ENCODE measurements at regions not wholly inside any gene's neighbourhood (a gene's known extent, or its start where the extent isn't known, plus 50 kb on each side); places are given as distances from the start of the nearest gene placed in this dataset.
"Not testable (repeated sequence)": the region's sequence is repeated elsewhere in the genome, so short reads cannot be mapped to it uniquely, and the experiment has no call there.

- DNase-seq (ENCODE audit: low read depth in 1 of 2, low spot score in 1 of 2): no peak
These were observed 149.3 kb downstream of the FBXO4 start for GRCh38 chr5:42074353-42074752.

- DNase-seq (ENCODE audit: low read depth in 1 of 2, low spot score in 1 of 2): no peak
These were observed 164.6 kb downstream of the FBXO4 start for GRCh38 chr5:42089705-42090104.

- no peak for DNase-seq (ENCODE audit: low read depth in 1 of 2, low spot score in 1 of 2)
These were observed 165.1 kb downstream of the FBXO4 start for GRCh38 chr5:42090162-42090561.

GRCh38 chr5:42099846-42100245, 174.8 kb downstream of the FBXO4 start:
- not testable (repeated sequence) for DNase-seq (ENCODE audit: low read depth in 1 of 2, low spot score in 1 of 2)

- DNase-seq (ENCODE audit: low read depth in 1 of 2, low spot score in 1 of 2): no peak
These were observed 183.4 kb downstream of the FBXO4 start for GRCh38 chr5:42108468-42108867.

- DNase-seq (ENCODE audit: low read depth in 1 of 2, low spot score in 1 of 2): no peak
These were observed 184.0 kb downstream of the FBXO4 start for GRCh38 chr5:42109006-42109572.

- not testable (repeated sequence) for DNase-seq (ENCODE audit: low read depth in 1 of 2, low spot score in 1 of 2)
These were observed 190.6 kb downstream of the FBXO4 start for GRCh38 chr5:42115721-42116120.

- DNase-seq (ENCODE audit: low read depth in 1 of 2, low spot score in 1 of 2): no peak
These were observed 195.0 kb downstream of the FBXO4 start for GRCh38 chr5:42120070-42120469.

GRCh38 chr5:42121401-42121800, 196.3 kb downstream of the FBXO4 start:
- no peak for DNase-seq (ENCODE audit: low read depth in 1 of 2, low spot score in 1 of 2)

- no peak for DNase-seq (ENCODE audit: low read depth in 1 of 2, low spot score in 1 of 2)
These were observed 206.0 kb downstream of the FBXO4 start for GRCh38 chr5:42131081-42131480.

GRCh38 chr5:42143361-42143760, 218.3 kb downstream of the FBXO4 start:
- no peak for DNase-seq (ENCODE audit: low read depth in 1 of 2, low spot score in 1 of 2)

- no peak for DNase-seq (ENCODE audit: low read depth in 1 of 2, low spot score in 1 of 2)
These were observed 223.7 kb downstream of the FBXO4 start for GRCh38 chr5:42148813-42149212.

- DNase-seq (ENCODE audit: low read depth in 1 of 2, low spot score in 1 of 2): no peak
These were observed 232.1 kb downstream of the FBXO4 start for GRCh38 chr5:42157215-42157614.

GRCh38 chr5:42163083-42163482, 238.0 kb downstream of the FBXO4 start:
- no peak for DNase-seq (ENCODE audit: low read depth in 1 of 2, low spot score in 1 of 2)

GRCh38 chr5:42168091-42168670, 243.1 kb downstream of the FBXO4 start:
- no peak for DNase-seq (ENCODE audit: low read depth in 1 of 2, low spot score in 1 of 2)

GRCh38 chr5:42176118-42176517, 247.1 kb upstream of the GHR start:
- not testable (repeated sequence) for DNase-seq (ENCODE audit: low read depth in 1 of 2, low spot score in 1 of 2)

- DNase-seq (ENCODE audit: low read depth in 1 of 2, low spot score in 1 of 2): not testable (repeated sequence)
These were observed 243.4 kb upstream of the GHR start for GRCh38 chr5:42179843-42180242.

GRCh38 chr5:42216904-42217303, 206.3 kb upstream of the GHR start:
- DNase-seq (ENCODE audit: low read depth in 1 of 2, low spot score in 1 of 2): no peak

- no peak for DNase-seq (ENCODE audit: low read depth in 1 of 2, low spot score in 1 of 2)
These were observed 205.4 kb upstream of the GHR start for GRCh38 chr5:42217791-42218190.

- DNase-seq (ENCODE audit: low read depth in 1 of 2, low spot score in 1 of 2): no peak
These were observed 198.2 kb upstream of the GHR start for GRCh38 chr5:42225009-42225408.

- no peak for DNase-seq (ENCODE audit: low read depth in 1 of 2, low spot score in 1 of 2)
These were observed 195.0 kb upstream of the GHR start for GRCh38 chr5:42228279-42228678.

GRCh38 chr5:42230839-42231238, 192.4 kb upstream of the GHR start:
- no peak for DNase-seq (ENCODE audit: low read depth in 1 of 2, low spot score in 1 of 2)

GRCh38 chr5:42235241-42235640, 188.0 kb upstream of the GHR start:
- no peak for DNase-seq (ENCODE audit: low read depth in 1 of 2, low spot score in 1 of 2)

All from activated CD4-positive, alpha-beta T cell treated with anti-CD3 and anti-CD28 coated beads, Interleukin-2, amount 50 U/mL, for 24 hours (primary cell).